ENCODE measurements at regions not wholly inside any gene's neighbourhood (a gene's known extent, or its start where the extent isn't known, plus 50 kb on each side); places are given as distances from the start of the nearest gene placed in this dataset.

DNA sequence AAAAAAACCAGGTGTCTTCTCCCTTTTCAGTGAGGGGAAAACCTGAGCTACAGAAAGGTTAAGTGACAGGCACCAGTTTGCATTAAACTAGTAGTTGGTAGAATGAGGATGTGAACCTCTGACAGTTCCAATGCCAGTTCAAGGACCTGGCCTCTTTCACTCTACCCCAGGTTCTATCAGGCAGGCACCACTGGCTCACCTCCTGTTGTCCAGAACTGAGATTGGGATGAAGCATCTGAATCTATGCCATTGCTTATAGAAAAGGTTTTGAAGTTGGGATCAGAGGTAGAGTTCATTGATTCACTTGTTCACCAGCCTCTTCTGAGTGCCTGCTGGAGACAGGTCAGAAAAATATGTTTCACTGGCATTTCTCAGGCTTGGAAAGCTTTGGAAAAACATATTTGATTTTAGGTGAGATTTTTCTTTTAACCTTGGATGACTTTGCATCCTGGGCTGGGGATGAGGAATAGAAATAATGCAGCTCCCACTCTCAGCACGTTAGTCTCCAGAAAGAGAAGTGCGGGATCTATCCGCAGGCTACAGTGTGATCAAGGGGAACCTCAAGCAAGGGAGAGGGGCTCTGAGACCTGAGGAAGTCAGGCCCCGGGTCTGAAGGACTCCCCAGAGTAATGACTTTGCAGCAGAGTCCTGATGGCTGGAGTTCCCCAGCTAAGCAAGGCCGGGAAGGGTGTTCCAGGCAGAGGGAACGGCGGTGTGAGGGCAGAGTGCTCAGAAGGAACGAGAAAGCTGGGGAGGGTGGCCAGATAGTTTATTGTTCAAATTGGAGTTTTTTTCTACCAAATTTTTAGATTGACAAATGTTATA is 250.3 kb downstream of the MYCN start:
- H4K5ac ChIP-seq (ENCODE audit: low read depth, low read length), result no peak overlapping the region
- no peak overlapping the region for H2BK120ac ChIP-seq (ENCODE audit: low read depth, low read length)
- CTCF ChIA-PET, result no interaction called here
- intact Hi-C loops (cut with micrococcal nuclease) (no loop called here), dilution Hi-C loops (cut with HindIII; ENCODE audit: low sequenced_read_pairs, unreplicated experiment) (no loop called here), in situ Hi-C loops (cut with MboI; ENCODE audit: low sequenced_read_pairs) (no loop called here)
- H3K56ac ChIP-seq (ENCODE audit: extremely low read depth, insufficient read depth, low read length), result no peak overlapping the region
- no peak for DNase-seq
- no peak overlapping the region for H3K4me2 ChIP-seq (ENCODE audit: low read depth, low read length)
- WGBS, 2 experiments (ENCODE audit: extremely low coverage in 2 of 2, insufficient read length in 1 of 2), result 83% methylated on average over 1 of the region's 8 CpGs; no CpG with 5 or more reads in 1 of the 2 experiments
- no peaks in the 10 kb centered on the region for H3K36me3 ChIP-seq (ENCODE audit: control insufficient read depth, insufficient read depth, low read length)
- H3K18ac ChIP-seq (ENCODE audit: low read depth, low read length), result no peak overlapping the region
- H4K8ac ChIP-seq (ENCODE audit: low read depth in 2 of 2, low read length in 2 of 2), result no peak overlapping the region
- no peaks in the 10 kb centered on the region for H3K79me1 ChIP-seq (ENCODE audit: low read depth in 1 of 2, low read length in 2 of 2)
- H3K27ac ChIP-seq (ENCODE audit: insufficient read depth, low read length), result no peak overlapping the region
- no peaks in the 10 kb centered on the region for H3K4me1 ChIP-seq (ENCODE audit: control insufficient read depth, insufficient read depth, low read length)
- no peaks in the 10 kb centered on the region for H3K9me1 ChIP-seq (ENCODE audit: insufficient read depth, low read length)
- H2BK15ac ChIP-seq (ENCODE audit: low read depth, low read length), result no peak overlapping the region
- H3K4ac ChIP-seq (ENCODE audit: low read depth, low read length), result no peak overlapping the region
- H2BK5ac ChIP-seq (ENCODE audit: low read depth, low read length, poor library complexity, severe bottlenecking), result no peak overlapping the region
- POLR2A ChIA-PET (ENCODE audit: unreplicated experiment), result no interaction called here
- H3K4me3 ChIP-seq (ENCODE audit: insufficient read depth, low read depth, low read length), result no peak overlapping the region
- no peaks in the 10 kb centered on the region for H4K20me1 ChIP-seq (ENCODE audit: insufficient read depth, low read length)
- H2BK20ac ChIP-seq (ENCODE audit: low read depth, low read length), result no peak overlapping the region
- H3K27me3 ChIP-seq (ENCODE audit: control insufficient read depth, insufficient read depth, low read length), result no peaks in the 10 kb centered on the region
- H2AK9ac ChIP-seq (replicated peaks; ENCODE audit: low read depth, low read length, poor library complexity), result no peak overlapping the region
- no TSS peak for BruUV-seq (replicated peaks)
- no peak for TF ChIP-seq MAZ (IDR thresholded peaks at IDR 0.05; ENCODE audit: borderline replicate concordance, low read depth, low read length)
- no peak for TF ChIP-seq NFE2L2 (IDR thresholded peaks at IDR 0.05; ENCODE audit: low read depth, low read length)
- TF ChIP-seq, protein P1, sequence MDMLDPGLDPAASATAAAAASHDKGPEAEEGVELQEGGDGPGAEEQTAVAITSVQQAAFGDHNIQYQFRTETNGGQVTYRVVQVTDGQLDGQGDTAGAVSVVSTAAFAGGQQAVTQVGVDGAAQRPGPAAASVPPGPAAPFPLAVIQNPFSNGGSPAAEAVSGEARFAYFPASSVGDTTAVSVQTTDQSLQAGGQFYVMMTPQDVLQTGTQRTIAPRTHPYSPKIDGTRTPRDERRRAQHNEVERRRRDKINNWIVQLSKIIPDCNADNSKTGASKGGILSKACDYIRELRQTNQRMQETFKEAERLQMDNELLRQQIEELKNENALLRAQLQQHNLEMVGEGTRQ (IDR thresholded peaks at IDR 0.05; ENCODE audit: low read depth, low read length), result no peak
- no peak for TF ChIP-seq CEBPB (IDR thresholded peaks at IDR 0.05; ENCODE audit: low read depth, low read length)
- TF ChIP-seq RAD21 (IDR thresholded peaks at IDR 0.05; ENCODE audit: low read length), result no peak
- TF ChIP-seq SMC3 (IDR thresholded peaks at IDR 0.05; ENCODE audit: low read depth, low read length), result no peak
- no peak for TF ChIP-seq CHD1 (IDR thresholded peaks at IDR 0.05; ENCODE audit: low read depth, low read length)
- TF ChIP-seq RFX5 (IDR thresholded peaks at IDR 0.05; ENCODE audit: low read depth, low read length), result no peak
- TF ChIP-seq RCOR1 (IDR thresholded peaks at IDR 0.05; ENCODE audit: insufficient replicate concordance, low read length), result no peak
- TF ChIP-seq, protein P2, sequence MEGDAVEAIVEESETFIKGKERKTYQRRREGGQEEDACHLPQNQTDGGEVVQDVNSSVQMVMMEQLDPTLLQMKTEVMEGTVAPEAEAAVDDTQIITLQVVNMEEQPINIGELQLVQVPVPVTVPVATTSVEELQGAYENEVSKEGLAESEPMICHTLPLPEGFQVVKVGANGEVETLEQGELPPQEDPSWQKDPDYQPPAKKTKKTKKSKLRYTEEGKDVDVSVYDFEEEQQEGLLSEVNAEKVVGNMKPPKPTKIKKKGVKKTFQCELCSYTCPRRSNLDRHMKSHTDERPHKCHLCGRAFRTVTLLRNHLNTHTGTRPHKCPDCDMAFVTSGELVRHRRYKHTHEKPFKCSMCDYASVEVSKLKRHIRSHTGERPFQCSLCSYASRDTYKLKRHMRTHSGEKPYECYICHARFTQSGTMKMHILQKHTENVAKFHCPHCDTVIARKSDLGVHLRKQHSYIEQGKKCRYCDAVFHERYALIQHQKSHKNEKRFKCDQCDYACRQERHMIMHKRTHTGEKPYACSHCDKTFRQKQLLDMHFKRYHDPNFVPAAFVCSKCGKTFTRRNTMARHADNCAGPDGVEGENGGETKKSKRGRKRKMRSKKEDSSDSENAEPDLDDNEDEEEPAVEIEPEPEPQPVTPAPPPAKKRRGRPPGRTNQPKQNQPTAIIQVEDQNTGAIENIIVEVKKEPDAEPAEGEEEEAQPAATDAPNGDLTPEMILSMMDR (conservative IDR thresholded peaks at IDR 0.05; ENCODE audit: low read depth, low read length), result no peak
- no peak for TF ChIP-seq FOS (IDR thresholded peaks at IDR 0.05; ENCODE audit: low read depth, low read length)
- TF ChIP-seq BHLHE40 (IDR thresholded peaks at IDR 0.05; ENCODE audit: low read depth, low read length), result no peak
- no peak for TF ChIP-seq MXI1 (IDR thresholded peaks at IDR 0.05; ENCODE audit: borderline replicate concordance, low read depth, low read length)
- TF ChIP-seq POLR2A (IDR thresholded peaks at IDR 0.05; ENCODE audit: low read depth, low read length), result no peak
- TF ChIP-seq, protein P3, sequence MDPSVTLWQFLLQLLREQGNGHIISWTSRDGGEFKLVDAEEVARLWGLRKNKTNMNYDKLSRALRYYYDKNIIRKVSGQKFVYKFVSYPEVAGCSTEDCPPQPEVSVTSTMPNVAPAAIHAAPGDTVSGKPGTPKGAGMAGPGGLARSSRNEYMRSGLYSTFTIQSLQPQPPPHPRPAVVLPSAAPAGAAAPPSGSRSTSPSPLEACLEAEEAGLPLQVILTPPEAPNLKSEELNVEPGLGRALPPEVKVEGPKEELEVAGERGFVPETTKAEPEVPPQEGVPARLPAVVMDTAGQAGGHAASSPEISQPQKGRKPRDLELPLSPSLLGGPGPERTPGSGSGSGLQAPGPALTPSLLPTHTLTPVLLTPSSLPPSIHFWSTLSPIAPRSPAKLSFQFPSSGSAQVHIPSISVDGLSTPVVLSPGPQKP (IDR thresholded peaks at IDR 0.05; ENCODE audit: borderline replicate concordance, low read depth, low read length), result no peak
- no peak for TF ChIP-seq MAFK (IDR thresholded peaks at IDR 0.05; ENCODE audit: low read depth, low read length)
- no peak overlapping the region for H3K9ac ChIP-seq (ENCODE audit: low read depth, low read length)
- no peak overlapping the region for H3K14ac ChIP-seq (replicated peaks; ENCODE audit: low read depth, low read length)
- H2AFZ ChIP-seq (replicated peaks; ENCODE audit: low read length, poor library complexity), result no peak overlapping the region
- peaks cover 37% of the 10 kb centered on the region for H3K9me3 ChIP-seq (ENCODE audit: control insufficient read depth, insufficient read depth, low read length)
- no peak overlapping the region for H3K23ac ChIP-seq (ENCODE audit: low read depth, low read length)
- no peak overlapping the region for H2AK5ac ChIP-seq (ENCODE audit: low read depth, low read length)
- no peak overlapping the region for H4K91ac ChIP-seq (ENCODE audit: insufficient read depth, low read depth, low read length)
- no peak for ATAC-seq (ENCODE audit: low read depth)

Measured in IMR-90 (cell line).